Fibroblast of skin of scalp (primary cell): ENCODE measurements at regions not wholly inside any gene's neighbourhood (a gene's known extent, or its start where the extent isn't known, plus 50 kb on each side); places are given as distances from the start of the nearest gene placed in this dataset.

Experiments used
- DNase-seq: peaks from one replicate; pipeline ENCODE4 v3.0.0-alpha.2; 2013

DNA sequence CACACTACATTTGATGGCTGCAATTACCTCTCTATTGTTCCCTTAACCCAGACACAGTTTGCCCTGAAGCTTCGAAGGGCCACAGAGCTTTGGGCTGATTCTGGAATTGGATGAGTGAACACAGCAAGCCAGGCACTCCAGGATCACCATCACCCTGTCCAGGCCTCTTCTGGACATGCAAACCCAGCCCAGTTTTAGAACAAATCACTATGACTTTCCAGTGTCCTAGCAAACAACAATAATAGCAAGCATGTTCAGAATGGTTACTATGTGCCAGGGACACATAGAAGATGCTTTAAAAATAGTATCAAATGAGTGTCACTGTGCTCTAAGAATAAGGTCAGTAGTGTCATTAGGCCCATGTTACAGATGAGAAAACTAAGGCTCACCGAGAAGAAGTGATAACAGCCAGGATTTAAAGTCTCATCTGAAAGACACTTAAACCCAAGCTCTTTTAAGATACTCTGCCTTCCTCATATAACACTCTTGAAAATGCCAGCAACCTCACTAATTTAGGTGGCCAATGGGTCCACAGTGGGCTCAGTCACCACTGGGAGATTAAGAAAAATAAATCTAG, 191.7 kb upstream of the STK17B start:
- DNase-seq: no peak

DNA sequence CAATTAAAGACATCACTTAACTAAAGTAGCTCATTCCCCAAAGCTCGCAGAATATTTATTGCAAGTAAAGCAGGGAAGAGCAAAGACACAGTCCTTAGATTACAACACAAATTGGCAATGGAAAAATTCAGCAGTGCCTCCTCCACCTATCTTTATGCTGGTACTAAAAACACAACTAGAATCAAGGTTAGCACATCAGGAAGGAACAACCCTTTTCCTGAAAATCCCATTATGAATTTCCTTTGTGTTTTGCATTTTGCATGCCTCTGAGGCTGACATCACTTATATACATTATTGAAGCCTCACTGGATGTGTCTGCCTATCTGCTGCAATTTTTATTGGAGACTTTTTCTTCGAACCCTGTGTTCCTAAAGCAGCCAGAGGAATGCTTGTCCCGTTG, 193.8 kb upstream of the STK17B start:
- DNase-seq: no peak

DNA sequence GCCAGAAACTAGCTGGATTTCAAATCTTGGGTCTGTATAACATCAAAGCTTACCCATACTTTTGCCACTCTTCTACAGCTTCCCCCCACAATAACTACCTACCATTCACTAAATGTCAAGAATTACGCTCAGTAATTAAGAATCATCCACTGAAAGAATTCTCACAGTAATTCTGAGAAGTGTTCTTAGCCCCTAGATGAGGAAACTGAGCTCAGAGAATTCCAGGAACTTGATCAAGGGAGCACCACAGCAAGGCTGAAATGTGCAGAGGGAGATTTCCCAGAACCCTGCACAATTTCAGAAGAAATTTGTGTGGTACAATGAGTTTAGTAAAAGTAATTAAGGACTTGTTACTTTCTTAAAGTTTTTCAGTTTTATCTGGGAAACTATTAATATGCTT, 194.5 kb upstream of the STK17B start:
- no peak for DNase-seq

DNA sequence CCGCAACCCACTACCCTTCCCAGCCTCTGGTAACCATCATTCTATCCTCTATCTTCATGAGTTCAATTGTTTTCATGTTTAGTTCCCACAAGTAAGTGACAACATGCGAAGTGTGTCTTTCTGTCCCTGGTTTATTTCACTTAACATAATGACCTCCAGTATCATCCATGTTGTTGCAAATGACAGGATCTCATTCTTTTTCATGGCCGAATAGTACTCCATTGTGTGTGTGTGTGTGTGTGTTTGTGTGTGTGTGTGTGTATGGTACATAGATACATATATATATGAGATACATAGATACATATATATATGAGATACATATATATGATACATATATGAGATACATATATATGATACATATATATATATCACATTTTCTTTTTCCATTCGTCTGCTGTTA, 196.3 kb upstream of the STK17B start:
- DNase-seq: no peak

DNA sequence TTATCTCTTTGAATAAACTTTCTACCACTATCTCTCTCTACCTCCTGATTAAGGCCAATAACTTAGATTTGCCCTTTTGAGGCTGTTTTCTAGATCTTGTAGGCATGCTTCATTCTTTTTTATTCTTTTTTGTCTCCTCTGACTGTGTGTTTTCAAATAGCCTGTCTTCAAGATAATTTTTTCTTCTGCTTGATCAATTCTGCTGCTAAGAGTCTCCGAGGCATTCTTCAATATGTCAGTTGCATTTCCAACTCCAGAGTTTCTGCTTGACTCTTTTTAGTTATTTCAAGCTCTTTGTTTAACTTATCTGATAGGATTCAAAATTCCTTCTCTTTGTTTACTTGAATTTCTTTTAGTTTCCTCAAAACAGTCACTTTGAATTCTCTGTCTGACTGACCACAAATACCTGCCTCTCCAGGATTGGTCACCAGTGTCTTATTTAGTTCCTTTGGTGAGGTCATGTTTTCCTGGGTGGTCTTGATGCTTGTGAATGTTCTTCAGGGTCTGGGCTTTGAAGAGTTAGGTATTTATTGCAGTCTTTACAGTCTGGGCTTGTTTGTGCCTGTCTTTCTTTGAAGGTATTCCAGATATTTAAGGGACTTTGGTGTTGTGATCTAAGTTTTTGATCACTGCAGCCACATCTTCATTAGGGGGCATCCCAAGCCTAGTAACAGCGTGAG, 197.3 kb upstream of the STK17B start:
- no peak for DNase-seq

DNA sequence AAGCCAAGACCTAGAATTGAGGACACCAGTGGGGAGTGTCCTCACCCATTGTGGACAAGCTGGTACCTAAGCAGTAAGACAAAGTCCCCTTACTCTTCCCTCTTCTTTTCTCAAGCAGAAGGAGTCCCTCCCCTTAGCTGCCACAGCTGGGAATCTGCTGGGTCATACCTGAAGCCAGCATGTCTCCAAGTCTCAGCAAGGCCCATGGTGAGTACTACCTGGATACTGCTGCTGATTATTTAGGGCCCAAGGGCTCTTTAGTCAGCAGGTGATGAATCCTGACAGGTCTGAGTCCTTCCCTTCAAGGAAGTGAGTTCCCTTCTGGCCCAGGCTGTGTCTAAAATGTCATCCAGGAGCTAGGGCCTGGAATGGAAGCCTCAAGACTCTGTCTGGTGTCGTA, 198.6 kb upstream of the STK17B start:
- no peak for DNase-seq

DNA sequence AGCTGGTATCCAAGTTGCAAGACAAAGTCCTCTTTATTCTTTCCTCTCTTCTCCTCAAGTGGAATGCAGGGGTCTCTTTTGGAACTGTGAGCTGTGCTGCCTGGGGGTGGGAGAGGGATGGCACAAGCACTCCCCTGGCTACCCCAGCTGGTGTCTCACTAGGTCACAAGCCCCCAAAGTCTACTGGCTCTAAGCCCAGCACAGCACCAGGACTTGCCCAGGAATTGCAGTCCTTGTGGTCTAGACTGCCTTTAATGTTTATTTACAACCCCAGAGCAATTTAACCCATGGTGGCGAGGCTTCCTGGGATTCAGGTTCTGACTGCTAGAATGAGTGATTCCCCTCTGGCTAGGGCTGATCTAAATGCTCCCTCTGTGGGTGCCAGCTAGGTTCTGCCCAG, 199.0 kb upstream of the STK17B start:
- DNase-seq: peak; percentile 30

DNA sequence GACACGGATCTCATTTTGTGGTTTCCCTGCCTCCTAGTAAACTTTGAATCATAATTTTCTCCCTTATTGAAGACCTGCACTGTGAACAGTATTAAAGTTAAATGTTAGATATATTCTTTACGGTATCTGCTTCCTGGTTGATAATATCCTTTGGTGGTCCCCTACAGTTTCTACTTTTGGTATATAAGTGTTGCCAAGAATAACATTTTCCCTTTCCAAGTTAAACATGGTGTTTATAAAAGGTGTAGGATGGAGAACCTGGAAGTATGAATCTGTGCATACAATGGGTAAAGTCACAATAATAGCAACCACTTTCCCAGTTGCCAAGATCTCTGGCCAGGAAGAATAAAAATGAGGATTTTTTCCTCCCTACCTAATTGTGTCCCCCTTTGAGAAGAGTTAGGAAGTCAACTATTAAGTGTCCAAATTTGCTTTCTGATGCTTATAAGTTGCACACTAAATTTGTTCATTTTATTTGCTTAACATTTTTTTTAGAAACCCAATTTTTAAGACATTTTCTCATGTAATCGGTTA, 201.0 kb upstream of the STK17B start:
- DNase-seq: no peak

DNA sequence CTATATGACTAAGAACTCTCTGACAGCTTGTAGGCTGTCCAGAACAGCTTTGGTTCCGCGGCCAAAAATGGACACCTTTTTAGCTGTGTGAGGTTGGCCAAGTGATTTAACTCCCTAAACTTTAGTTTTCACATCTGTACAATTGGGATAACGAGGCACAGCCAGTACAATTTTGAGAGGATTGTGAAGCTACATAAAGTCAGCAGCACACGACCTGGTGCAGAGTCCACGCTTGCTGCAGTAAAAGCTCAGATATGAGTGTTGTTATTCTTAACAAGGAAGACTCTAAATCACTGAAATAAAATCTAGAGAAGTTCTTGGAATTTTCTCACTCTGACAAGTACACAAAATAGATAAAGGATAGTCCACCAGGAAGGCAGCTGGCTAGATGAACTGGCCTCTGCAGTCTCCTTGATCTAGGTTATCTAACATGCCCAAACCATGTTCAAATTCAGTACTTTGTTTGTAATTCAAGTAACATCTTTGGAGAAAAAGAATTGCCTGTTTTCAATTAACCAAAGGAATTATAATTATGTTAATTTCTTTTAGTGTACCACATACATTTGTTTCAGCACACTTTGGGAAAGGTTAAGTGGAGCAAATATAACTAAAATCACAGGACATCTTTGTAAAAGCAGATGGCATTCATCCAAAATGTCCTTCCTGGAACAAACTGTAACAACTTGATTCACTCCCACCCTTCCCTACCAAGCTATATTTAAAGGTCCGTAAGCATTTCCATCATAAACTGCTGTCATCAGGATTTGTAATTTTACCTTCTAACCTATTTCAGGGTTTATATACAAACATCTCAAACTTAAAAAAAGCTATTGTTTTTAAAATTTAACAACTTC, 201.7 kb upstream of the STK17B start:
- no peak for DNase-seq

DNA sequence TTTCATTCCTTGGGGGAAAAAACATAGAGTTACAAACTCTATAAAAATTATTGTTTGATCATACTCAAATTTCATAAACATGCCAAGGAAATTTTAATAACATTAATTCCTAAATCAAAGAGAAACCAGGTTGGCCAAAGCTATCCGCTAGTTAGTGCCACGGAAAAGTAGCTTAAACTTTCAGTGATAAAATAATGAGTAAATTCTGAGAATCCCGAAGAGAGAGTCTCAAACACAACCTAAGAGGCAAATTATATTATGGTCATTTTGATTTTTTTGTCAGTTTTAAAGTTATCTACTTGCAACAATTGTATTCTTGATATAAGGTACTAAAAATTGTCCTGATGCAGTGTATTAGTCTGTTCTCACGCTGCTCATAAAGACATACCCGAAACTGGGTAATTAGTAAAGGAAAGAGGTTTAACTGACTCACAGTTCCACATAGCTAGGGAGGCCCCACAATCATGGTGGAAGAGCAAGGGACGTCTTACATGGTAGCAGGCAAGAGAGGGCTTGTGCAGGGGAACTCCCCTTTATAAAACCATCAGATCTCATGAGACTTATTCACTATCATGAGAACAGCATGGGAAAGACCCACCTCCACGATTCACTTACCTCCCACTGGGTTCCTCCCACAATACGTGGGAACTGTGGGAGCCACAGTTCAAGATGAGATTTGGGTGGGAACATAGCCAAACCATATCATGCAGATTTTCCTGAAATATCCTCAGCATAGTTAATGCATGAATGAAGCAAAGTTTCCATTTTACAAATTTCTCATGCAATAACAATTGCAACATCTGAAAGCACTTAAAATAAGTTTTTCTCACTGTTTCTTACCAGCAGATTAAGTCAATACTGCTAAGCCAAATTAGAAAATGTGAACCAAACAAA, 205.9 kb upstream of the STK17B start:
- peak; percentile 92 for DNase-seq

DNA sequence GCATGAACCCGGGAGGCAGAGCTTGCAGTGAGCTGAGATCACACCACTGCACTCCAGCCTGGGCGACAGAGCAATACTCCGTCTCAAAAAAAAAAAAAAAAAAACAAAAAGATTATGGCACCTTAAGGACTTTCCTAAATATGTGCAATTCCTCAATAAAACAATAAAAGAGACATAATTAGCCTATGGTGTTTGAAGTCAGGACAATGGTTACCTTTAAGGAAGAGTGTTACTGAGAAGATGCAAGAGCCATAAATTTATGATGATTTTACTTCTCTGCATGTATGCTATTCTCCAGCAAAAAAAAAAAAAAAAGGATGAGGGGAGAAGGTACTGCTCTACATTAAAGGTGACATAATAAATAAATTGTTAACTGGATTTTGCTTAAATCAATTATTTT, 208.2 kb upstream of the STK17B start:
- DNase-seq: no peak

DNA sequence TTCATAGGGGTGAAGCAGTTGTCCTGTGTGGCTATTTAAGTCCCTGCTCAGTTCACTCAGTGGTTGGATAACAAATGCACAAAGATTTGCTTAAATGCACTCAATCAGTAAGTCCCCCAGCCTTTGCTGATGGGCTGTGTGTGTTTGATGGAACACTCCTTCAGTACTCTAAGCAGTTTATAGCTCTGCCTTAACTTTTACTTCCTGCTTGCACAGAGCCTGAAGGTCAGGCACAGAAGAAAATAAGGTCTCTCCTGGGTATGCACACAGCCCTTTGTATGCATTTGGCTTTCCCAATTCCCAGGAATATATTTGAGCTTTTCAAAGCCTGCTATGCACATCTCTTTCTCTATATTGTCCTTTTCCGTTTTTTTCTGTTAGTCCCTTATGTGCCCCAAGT, 208.7 kb upstream of the STK17B start:
- DNase-seq: no peak

DNA sequence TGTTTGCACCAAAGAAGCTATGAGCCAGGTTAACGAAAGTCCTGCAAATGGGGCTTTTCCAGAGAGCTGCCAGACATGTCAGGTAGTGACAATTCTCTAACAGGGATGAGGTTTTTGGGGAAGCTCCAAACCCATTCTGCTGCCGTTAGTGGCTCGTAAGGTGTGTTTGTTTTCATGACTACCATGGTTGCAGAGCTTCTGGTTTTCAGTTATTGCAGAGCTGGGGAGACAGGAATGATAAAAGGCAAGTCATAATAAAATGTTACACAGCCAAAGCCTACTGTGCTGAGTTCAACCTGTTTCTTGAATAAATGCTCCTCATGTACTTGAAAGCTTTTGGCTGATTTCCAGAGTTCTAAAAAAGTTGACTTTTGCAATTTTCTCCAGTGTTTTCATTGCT, 209.2 kb upstream of the STK17B start:
- no peak for DNase-seq

DNA sequence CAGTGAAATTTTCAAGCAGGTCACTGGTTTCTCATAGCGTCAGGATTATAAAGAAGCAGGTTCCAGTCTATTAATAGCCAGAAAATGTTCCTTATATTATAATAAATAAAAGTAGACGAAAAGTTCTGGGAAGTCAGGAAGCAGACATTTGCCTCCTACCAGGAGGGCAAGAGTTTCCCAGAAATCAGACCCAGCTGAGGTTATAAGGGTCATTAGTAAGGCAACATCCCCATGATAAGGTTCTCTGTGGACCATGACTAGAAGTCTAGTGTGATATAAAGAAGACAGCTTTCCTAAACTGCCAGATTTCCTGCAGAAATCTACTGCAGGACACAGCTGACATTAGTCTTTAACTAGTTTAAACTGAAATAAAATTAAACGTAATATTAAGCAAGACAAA, 210.1 kb upstream of the STK17B start:
- no peak for DNase-seq

DNA sequence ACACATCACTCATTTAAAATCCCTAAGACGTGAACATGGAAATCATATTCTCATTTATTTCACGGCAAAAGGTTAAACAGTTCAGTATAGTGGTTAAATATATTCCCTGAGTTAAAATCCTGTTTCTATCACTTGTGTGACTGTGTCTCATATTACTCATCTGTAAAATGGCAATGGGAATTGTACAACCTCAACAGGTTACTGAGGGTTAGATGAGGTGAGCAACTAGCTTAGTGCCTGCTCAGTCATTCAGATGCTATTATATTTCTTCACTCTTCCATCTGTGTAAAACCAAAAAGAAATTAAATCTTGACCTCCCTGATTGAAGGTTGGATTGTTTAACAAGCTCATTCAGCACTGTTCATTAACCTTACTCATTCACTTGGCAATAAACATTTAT, 212.4 kb upstream of the STK17B start:
- DNase-seq: no peak

DNA sequence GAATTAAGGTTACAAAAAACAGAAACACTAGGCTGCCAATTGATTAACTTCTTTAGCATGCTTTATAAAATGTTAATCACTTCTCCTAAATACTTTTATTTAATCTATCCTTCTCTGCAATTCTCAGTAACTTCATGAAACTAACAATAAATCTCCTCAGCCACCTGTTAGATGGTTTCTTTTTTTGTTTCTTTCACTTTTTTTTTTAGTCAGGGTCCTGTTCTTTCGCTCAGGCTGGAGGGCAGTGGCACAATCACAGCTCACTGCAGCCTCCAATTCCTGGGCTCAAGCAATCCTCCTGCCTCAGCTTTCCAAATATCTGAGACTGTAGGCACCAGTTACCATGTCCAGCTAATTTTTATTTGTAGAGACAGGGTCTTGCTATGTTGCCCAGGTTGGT, 213.4 kb upstream of the STK17B start:
- DNase-seq: no peak

DNA sequence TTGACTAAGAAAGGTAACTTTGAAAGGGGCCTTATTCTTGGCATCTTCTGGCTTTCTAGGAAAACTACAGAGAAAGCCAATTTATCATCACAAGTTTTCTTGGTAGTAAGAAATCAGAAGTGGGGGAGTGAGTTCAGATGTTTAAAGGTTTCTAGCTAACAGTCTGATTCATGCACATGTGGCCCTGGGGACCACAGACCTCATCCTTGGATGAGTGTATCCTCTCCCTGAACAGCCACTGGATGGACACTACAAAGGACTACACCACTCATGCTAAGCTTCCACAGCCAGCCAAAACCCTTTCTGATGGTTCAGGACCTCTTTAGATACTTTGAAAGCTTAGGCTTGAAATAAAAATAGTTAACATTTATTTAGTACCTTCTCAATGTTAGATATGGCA, 218.3 kb upstream of the STK17B start:
- peak; percentile 47 for DNase-seq

DNA sequence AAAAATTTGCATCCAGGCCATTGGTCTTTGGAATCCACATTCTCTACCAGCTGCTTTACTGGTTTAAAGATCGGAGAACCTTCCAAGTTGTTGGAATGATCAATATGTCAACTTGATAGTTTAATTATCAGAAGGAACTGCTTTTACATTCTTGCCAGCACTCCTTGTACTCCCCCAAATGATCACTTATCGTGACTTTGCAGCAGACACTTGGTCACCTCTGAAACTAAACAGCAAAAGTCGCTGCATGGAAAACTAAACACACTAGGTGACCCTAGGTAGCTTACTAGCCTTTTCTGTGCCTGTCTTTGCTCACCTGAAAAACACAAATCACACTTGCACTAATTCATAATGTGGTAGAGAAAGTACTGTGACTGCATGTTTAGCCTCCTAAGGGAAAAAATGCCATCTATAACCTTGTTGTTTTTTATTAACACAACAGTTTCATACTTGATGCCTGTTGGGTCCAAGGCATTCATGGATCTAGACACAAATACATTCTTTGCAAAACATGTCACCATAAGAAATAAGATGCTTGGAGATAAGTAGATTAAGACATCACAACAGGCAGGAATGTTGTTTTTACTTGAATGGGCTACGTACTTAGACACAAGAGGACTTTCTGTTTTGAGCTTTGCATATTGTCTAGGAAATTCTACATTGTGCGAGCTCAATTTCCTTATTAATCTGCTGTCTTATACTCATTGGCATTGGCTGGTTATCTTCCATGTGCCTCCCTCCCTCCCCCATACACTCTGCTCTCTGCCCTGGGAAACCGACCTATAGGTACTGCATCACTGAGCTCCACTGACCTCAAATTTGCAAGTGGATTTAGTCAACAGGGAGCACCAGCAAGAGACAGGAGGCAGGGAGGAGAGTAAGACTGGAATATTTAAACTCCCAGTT, 219.1 kb upstream of the STK17B start:
- peak; percentile 55 for DNase-seq

DNA sequence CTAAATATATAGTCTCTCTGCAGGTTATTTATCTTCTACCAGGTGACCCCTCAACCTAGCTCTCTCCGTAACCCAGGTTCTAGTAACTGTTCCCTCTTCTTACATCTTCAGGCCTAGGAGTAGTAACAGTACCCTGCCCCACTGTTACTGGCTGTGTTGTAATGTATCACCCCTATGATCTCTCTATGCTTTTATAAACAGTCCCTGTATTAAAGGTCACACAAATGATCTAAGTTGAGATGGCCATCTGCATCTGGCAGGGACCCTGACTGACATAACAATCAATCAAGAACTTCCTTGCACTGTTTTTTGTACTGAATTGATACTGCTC, 219.7 kb upstream of the STK17B start:
- no peak for DNase-seq

DNA sequence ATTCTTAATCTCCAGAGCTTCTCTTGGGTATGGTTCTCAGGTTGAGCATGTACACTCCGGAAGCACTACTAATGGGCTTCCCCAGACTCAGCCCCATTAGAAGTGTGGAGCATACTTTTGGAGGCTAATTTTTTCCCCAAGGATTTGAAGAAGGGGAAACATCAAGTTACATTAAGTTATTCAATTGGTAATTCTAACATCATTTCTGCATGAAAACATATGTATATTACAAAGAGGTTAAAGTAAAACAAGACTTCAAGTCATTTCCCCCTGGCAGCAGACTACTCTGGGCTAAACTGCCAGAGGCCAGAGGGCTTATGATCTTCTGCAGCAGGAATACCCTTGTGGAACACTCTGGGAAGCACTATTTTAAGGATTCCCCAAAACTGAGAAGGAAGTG, 227.7 kb upstream of the STK17B start:
- DNase-seq: peak; percentile 65
